ENCODE measurements at regions not wholly inside any gene's neighbourhood (a gene's known extent, or its start where the extent isn't known, plus 50 kb on each side); places are given as distances from the start of the nearest gene placed in this dataset.

DNA sequence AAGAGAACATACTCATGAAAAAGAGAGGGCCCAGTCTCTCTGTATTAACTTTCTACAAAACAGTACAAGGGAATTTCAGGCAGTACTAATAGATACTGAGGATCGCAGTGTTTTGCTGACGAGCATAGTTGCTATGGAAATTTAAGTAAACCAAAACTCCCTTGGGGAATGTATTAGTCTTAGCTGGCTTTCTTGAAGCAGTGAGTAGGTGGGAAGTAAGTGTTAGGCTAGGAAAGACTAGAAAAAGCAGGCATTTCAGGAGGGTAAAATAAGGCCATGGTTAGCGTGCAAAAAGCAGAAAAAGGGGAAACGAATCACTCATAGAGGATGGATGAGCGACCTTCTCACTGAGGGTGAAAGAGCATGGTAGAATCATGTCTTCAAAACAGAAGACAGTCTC, 84.3 kb upstream of the ACTBL2 start:
- peak; percentile 17 to 39 for DNase-seq (ENCODE audit: low read depth in 2 of 2)

DNA sequence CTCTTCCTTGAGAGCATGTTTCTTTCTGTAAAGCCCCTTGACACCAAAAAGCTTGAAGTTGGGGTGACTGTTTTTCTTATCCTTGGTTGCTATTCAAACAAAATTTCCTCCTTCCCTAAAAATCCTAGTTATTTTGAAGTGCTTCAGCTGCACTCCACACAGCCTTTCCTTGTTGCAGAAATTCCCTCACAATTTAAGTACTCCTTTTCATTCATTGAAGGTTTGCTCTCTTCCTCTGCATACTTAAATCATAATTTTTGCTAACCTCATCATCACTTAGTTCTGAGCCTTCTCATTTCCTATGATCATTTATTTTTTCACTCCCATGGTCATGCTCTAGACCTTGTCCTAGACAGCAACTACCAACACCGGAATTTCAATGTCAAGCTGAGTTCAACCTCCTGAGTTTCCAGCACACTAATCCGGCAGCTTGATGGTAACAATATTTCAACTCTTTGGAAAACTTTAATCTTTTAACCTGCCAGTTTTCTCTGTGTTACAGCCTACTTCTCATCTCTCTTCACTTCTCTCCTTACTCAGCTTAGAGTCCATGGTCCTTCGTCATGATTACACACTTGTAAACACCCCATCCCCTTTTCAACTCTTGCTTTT, 78.7 kb upstream of the ACTBL2 start:
- no peak for DNase-seq (ENCODE audit: low read depth in 2 of 2)

DNA sequence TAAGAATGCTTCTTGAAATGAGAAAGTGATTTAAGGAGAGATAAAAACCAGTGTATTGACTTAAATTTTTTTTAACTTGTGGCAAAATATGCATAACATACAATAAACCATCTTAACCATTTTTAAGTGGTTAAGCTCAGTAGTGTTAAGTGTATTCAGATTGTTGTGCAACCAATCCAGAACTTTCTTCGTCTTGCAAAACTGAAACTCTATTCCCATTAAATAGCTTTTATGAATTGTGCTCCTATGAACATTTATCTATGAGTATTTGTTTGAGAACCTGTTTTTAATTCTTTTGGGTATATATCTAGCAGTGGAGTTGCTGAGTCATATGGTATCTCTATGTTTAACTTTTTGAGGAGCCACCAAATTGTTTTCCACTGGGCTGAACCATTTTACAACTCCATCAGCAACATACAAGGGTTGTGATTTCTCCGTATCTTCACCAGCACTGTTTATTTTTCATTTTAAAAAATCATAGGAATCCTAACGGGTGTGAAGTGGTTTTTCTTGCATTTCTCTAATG, 76.6 kb upstream of the ACTBL2 start:
- no peak for DNase-seq (ENCODE audit: low read depth in 2 of 2)

DNA sequence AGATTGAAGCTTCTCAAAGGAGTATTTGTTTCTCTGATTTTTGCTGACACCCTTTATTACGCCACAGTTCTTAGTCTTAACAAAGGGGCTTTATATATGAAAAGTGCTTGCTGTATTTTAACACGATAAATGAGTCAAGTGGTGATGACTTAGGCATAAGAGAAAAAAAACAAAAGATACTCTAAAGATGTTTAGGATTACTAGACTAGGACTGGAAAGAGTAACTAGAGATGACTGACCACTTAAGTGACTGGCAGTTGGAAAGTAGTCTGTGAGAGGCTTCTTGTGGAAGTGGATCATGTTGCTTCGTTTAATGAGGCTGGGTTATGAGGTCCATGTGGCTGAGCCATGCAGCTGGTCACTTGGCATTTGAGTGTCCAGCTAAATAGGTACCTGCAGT, 69.4 kb upstream of the ACTBL2 start:
- DNase-seq (ENCODE audit: low read depth in 2 of 2) = no peak

DNA sequence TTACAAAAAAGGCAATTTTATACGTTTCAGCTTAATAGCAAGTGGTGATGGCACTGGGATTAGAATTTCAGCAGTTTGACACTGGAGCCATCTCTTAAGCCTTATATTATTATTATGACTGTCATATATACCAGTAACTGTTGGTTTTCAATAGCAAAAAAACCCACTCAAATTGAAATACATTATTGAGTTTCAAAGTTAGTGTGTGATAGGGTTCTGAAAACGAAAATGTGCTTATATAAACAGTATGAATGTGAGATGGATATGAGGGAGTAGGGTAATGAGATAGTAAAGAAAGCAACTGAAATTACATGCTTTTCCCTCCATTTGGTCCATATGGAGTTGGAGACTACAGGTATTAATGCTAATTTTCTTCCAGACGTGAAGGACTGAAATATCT, 68.6 kb upstream of the ACTBL2 start:
- no peak for DNase-seq (ENCODE audit: low read depth in 2 of 2)

DNA sequence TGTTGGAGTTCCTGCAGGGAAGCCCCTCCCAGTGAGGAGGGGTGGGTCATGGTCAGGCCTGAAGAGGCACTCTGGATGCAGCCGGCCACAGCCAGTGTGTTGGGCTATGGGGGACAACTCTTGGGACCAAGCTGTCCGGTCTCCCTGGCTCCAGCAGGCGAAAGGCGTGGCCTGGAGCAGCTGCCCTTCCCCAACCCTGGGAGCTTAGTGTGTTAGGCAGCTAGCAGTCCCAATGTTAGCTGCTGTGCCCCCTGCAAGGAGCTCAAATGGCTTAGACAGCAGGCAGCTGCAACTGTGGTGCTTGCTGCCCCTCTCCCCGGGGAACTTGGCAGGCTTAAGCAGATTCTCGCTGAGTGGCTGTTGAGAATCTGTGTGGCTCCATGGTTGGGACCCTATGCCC, 67.5 kb upstream of the ACTBL2 start:
- no peak for DNase-seq (ENCODE audit: low read depth in 2 of 2)

DNA sequence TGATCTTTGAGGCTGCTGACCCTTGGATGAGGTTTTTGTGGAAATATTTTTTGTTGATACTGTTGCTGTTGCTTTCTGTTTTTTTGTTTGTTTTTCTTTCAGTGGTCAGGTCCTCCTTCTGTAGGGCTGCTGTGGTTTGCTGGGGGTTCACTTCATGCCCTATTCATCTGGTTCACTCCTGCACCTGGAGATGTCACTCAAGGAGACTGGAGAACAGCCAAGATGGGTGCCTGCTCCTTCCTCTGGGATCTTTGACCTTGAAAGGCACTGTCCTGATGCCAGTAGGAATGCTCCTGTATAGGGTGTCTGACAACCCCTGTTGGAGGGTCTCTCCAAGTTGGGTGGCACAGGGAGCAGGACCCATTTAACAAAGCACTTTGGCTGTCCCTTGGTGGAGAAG, 67.0 kb upstream of the ACTBL2 start:
- DNase-seq (ENCODE audit: low read depth in 2 of 2) = no peak

DNA sequence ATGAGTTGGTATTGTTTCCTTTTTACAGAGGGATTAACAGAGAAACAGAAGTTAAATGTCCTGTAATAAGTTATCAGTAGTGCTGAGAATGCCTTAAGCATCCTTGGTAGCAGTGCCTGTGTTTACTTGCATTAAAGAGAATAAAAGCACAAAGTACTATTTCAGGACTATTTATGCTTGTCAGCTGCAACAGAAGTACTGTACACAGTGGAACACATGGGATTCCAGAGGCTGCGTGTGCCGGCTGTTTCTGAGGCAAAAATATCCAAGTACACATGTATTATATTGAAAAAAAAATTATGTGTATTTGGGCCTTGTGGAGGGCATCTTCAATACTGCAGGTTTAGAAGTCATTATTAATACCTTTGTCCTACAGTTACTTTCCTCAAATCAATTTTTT, 58.2 kb upstream of the ACTBL2 start:
- DNase-seq (ENCODE audit: low read depth in 2 of 2) = no peak

DNA sequence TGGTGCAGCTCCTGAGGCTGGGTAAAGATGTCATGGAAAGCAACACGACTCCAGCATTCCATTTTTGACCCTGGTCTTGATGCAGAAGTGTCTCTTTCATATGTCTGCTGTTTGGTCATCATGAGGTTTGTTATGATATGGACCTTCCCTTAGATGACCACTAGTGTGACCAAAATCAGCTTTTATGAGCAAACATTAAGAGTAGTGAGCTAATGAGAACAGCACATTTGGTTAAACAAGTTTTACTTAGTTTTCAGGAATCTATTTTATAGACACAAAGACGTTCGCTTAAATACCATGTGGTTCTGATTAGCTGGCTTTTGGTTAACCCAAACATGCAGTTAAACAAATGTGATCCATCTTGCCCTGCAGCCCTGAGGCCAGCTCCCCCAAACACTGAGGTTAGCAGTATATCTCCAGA, 56.7 kb upstream of the ACTBL2 start:
- peak; percentile 59 to 62 for DNase-seq (ENCODE audit: low read depth in 2 of 2)

DNA sequence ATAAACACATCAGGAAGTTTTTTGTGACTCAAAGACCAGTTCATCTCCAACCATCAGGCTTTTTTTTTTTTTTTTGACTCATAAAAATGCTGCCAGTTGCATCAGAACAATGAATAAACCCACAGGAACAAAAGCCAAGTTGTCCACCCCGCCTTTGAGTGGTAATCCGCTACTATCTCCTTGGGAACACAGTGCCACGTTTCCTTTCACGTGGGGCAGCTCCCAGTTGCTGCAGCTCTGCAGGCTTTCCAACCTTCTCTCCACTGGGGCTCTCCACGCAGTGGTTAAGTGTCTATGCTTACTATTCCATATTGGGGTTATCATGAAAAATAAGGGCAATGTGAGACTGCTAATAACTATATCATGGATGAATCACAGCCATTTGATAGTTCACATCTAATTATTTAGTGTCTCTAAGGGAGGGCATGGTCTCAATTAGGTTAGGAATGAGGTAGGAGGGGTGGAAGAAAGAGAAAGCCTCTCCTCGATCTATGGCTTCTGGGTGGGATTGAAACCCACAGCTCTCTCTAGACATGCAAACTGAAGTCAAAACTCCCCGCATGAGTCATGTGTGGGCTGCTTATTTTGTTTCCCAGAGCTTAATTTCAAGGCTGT, 55.8 kb upstream of the ACTBL2 start:
- peak; percentile 88 to 90 for DNase-seq (ENCODE audit: low read depth in 2 of 2)

DNA sequence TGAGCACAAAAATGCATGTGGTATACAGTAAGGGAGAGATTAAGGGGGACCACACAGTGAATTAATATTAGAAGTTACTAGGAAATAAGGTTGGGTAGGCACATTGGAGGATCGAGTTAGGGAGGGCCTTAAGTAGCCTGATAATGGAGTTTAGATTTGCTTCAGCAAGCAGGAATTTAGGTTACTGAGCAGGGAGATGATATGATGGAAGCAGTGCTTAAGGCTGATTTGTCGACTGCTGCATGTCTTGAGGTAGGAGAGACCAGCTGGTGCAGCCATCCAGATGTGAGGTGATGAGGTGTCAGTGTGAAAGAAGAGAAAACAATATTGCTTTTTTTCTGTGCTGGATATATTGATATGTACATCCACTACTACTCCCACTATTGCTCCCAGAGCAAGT, 55.2 kb upstream of the ACTBL2 start:
- no peak for DNase-seq (ENCODE audit: low read depth in 2 of 2)

DNA sequence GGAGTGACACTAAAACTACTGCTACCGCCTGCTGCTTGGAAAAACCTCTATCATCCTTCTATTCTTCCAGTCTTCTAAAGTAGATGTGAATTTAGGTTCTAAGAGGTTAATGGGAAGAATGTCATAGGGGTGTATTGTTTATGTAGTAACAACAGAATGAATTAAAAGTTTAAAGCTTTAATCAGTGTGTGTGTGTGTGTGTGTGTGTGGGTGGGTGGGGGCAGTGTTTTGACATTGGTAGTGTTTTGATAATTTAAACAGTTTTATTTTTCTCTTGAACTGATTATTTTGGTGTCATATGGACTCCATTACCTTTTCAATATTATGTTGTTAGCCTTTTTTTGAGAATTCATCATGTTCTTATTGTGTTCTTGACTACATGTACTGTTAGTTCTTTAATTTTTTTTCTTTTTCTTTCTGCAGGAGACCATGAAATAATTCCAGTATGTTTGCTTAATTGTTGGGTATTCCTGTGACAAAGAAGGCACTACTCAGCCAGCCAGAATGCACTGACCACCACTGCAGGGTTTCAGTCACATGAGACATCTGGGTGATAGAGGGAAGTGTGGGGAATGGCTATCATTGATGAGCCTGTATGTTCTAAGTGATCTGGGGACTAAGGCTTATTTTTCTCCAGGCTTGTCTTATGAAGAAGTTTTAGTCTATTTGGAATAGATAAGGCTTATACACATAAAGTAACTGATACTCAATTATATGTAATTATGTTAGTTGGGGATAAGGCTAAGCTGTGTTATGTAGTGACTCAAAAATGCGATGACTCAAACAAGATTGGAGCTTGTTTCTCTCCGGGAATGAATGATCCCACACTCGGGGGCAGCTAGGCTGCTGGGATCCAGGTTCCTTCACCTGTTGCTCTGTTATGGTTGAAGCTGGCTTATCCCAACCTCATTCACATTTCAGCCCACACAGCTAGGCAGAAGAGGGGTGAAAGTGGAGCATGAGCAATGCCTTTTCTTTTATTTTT, 50.2 kb upstream of the ACTBL2 start:
- DNase-seq (ENCODE audit: low read depth in 2 of 2) = no peak
